HL-60/S4 treated with retinoic acid at 250 ng/mL for 4 days and 3 days (cell line): ENCODE measurements at regions not wholly inside any gene's neighbourhood (a gene's known extent, or its start where the extent isn't known, plus 50 kb on each side); places are given as distances from the start of the nearest gene placed in this dataset.

ENCODE experiments used
- in situ Hi-C: fragments of 300-500 bp; cut with MboI; formaldehyde crosslinking; loops from 2 replicates; pipeline ENCODE4 v1.7.0; 2022; ENCODE audit warnings: low sequenced_read_pairs

DNA sequence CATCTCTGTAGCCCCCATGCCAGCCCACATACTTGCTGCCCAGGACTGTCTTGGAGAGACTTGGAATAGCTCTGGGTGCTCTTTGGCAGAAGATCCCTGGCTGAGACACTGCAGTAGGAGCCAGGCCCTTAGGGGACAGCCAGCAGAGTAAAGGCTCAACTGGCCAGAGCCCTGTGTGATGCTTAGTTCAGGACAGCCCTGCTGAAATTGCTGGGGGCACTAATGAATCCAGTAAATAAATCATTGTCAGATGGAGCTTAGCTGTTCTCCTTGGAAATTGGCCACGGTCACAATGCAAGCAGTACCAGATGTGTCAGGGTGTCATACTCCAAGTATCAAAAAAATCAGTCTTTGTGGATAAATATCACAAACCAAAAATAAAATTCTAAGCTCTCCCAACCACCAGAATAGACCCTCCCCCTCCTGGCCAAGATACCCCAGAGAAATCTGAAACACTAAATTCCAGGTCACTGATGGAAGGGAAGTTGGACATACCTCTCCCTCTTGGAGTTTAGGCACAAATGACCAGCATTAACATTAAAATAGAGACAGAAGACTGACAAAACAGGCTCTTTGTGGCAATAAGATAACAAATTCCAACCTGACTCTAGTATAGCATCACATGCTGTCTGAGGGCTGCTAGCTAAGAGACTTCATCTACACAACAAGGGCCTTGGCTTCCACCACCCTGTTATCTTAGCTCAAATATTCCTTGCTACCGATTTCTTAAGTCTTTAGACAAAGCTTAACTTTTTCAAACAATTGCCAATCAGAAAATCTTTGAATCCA is 83.2 kb upstream of the DNAH14 start:
- in situ Hi-C loops: no loop called here

DNA sequence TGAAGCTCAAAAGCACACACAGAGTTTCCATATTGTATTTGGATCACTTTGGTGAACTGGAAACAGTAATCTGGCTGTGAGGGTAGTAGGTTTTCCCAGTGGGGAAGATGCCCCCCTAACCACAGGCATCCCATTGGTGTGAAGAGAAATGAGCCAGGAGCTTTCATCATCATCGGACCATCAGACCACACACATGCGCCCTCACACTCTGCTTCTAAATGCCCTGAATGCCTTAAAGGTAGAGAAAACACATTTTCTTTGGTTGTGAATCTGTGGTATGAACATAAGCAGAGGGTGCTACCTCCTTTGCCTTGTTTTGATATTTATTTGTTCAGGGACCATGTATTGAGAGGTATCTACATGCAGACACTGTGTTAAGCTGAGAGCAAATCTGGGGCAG is 79.0 kb upstream of the DNAH14 start:
- in situ Hi-C loops: loop anchor here (10.0 kb wide), 1 partner anchor 336 kb away; no protein-coding TSS in a partner anchor

DNA sequence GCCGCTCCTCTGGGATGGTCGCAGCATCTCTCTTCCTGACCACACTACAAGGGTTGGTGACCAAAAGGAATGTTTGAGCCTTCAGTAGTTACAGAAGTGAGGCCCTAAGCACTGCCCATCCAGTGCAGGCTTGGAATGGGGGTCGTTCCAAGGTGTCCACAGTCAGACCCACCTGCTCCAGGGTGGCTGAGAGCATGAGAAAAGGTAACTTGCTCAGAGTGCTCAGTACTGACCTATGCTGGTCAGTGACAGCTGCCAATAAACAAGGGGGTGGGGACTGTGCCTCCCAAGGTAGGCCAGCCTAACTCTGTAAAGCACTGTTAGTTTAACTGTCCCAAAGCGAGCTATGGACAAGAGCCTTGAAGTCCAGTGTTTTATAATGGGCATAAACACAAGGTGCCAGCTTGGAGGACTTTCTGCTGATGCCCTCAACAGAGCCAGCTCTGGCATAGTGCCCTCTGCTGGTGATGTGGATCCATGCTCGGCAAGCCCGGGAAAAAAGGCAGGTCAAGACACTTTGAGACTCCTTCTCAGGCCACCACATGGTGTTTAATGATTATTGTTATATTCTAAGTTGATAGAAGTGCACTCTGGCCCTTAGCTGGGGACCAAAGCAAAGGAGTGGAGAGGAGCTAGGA is 78.1 kb upstream of the DNAH14 start:
- in situ Hi-C loops: loop anchor here (10.0 kb wide), 1 partner anchor 337 kb away; no protein-coding TSS in a partner anchor

DNA sequence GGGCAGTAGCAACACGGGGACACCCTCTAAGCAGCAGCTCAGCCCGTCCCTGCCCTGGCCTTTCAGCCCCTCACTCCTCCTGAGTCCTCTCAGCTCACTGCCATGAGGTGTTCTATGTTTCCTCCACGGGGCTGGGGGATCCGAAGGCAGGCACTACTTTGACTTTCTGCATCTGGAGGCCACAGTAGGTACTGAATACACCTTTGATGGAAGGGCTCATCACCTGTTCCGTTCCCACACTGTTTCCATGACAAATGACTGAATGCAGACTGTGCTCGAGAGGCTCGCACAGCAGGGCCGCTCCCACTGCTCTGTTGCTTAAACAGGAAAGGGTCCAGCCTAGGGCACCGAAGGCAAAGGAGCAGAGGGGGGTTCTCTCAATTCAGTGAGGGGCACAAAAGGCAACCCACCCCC is 77.6 kb upstream of the DNAH14 start:
- in situ Hi-C loops: loop anchor here (10.0 kb wide), 1 partner anchor 337 kb away; no protein-coding TSS in a partner anchor

DNA sequence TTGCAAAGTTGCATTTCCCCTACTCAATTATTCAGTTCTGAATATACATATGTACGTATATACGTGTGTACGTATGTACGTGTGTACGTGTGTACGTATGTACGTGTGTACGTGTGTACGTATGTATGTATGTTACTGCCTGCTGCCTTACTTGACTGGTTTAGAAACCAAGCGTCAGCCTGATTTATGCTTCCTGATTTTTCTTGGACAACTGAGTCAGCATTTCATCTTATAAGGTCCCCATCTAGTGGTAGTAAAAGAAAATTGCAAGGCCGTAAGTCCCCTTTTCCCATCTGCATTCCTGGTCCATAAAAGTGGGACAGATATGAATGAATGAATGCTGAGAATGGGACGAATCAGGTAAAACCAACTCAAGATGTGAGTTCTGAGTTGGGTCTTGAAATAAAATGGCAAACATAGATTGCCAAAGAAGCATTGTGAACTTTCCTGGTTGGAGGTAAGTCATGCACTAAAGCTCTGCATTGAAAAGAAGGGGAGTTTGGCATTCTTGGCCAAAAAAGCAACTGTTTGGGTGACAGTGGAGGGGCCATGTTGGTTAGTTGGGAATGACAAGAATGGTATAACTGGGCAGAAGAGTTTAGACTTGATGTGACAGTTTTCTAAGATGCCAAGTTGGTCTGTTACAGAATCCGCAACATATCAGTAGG is 76.4 kb upstream of the DNAH14 start:
- in situ Hi-C loops: loop anchor here (10.0 kb wide), 1 partner anchor 338 kb away; no protein-coding TSS in a partner anchor

DNA sequence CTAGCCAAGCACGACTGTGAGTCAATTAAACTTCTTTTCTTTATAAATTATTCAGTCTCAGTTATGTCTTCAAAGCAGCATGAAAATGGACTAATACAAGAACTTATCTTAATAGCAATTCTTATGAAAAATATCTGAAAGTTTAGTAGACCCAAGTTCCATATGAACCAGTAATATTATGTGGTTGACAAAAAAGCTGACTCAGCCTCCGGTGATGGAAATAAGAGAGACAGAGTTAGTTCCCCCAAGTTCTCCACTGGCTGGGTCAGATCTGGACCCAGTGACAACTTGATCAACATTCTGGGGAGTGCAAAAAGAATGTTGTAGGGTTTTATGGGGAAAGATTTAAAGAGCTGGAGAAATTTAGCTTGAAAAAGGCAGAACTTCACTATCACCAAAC is 72.5 kb upstream of the DNAH14 start:
- in situ Hi-C loops: loop anchor here (10.0 kb wide), 1 partner anchor 342 kb away; no protein-coding TSS in a partner anchor

DNA sequence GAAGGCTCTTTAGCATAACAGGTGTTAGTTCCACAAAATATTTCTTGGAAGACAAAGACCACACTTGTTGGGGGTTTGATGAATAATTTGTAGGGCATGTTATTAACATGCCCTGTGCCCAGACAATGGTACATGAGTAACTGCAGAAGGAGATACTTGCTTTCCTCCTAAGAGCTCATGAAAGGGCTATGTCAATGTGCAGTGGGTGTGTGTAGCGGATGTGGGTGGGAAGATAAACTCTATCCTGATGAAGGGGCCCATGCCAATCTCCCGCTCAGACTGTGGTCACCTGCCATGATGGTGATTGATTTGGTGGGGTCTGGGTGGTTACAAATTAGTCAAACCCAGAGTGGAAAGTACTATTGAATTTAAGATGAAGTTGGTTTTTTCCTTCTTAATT is 69.8 kb upstream of the DNAH14 start:
- in situ Hi-C loops: loop anchor here (10.0 kb wide), 1 partner anchor 345 kb away; no protein-coding TSS in a partner anchor

DNA sequence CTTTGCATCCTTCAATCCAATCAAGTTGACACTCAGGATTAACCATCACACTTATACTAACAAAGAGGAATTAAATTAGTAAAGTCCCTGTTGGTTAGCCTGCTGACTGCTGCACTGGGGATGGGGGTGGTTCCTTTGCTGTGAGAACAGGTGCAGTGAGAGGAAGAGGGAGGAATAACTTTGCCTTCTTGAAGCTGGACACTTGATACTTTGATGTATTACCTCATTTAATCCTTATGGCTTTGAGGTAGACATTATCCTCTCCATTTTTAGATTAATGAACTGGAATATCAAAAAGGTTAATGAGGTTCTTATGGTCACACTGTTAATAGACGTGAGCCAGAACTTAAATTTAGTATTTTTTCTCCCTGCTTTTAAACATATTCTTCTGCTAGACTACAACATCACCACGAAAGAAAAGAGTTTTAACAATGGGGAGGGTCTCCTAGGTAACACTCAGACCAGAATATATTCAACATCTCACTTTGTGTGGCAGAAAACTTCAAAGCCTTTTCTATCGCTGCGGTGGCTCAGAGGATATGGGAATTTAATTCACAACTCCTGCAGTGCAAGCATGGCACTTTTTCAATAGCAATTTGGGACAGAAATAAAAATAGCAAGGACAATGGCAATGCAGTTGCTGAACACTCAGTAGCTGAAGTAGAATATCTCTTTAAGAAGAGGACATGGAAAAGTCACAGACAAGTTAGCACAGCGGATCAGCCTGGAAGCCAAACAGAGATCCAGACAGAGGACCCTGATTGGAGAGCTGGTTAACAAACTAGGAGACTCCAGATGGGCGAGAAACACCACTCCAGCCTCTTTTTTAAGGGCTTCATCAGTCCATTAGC is 68.8 kb upstream of the DNAH14 start:
- in situ Hi-C loops: no loop called here

DNA sequence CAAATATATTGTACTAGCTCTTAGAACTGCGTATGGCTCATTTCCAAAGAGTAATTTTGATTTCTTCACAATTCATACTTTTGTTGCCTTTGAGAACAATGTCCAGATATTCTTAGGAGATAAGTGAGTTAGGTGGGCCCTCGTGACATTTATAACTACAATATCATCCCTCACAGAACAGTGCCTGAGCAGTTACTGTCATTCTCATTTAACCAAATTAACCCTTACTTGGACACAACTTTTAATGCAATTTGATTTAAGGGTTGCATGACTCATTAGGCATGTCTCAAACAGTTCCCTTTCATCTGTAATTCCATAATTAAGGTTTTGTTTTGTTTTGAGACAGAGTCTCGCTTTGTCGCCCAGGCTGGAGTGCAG is 68.1 kb upstream of the DNAH14 start:
- in situ Hi-C loops: no loop called here

DNA sequence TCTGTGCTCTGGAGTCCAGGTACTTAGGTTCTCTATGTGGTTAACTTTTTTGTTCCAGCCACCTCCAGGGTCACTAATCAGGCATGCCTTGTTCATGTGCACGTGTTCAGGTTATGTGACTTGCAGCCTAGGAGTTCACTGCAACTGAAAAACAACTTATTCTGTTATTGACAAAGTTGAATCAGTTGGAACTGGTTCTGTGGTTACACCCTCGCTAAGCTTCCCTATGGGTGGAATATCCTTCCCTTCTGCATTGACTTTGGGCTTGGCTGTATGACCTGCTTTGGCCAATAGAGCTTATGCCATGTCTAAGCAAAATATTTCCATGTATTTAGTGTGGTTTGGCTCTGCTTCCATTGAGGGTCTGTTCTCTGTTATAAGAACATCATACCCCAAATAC is 66.0 kb upstream of the DNAH14 start:
- in situ Hi-C loops: no loop called here

DNA sequence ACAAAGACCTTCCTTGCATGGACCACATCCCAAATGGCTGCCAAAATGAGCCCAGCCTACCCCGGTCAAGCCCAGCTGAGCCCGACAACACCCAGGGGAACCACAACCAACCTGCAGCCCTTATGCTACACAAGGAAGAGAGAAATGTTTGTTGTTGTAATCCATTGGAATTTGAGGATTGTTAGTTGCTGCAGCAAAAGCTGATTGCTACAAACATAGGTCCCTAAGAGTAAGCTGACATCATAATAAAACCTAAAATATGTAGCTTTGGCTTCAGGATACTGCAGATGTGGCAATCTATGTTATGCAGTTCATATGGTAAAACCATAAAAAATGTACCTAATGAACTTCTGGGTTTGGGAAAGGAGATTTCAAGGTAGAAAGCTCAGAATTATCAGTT is 65.5 kb upstream of the DNAH14 start:
- in situ Hi-C loops: no loop called here

DNA sequence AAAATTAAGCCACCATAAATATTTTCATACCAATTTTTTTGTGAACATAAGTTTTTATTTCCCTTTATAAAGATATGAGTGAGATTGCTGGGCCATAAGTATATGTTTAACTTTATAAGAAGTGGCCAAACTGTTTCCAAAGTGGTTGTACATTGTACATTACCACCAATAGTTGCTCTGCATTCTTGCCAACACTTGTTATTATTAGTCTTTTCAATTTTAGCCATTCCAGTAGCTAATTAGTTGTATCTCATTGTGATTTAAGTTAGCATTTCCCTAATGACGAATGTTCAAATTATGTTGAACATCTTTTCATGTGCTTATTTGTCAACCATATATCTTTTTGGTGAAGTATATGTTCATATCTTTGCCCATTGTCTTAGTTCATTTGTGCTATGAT is 64.0 kb upstream of the DNAH14 start:
- in situ Hi-C loops: no loop called here

DNA sequence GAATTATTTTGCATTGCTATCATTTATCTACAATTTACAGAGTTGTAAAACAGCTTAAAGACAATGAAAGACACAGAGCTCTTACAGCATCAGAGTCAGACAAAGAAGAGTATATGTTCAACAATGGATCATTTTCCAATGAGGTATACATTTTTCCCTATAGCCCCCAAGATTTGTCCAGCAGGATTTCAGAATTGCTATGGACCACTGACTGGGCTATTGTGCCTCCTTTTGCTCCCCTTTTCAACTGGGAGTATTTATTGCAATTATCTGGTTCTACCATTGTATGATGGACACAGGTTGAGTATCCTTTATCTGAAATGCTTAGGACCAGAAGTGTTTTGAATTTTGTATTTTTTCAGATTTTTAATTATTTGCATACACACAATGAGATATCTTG is 62.5 kb upstream of the DNAH14 start:
- in situ Hi-C loops: no loop called here

DNA sequence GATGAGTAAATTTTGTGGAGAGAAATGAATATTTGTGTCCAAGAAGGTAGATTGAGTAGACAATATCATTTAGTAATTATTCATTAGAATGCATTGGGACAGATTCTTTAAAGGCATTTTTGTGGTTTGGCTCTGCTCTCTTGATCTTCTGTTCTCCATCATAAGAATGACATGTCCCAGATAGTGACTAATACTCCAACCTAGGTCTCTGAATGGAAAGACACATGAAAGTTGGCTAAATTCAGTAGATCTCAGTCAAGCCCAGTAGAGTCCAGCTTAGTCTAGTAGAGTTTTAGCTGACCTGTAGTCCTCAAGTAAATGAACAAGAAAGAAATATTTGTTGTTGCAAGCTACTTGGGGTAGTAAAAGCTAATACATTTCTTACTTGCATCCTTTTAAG is 61.8 kb upstream of the DNAH14 start:
- in situ Hi-C loops: no loop called here

DNA sequence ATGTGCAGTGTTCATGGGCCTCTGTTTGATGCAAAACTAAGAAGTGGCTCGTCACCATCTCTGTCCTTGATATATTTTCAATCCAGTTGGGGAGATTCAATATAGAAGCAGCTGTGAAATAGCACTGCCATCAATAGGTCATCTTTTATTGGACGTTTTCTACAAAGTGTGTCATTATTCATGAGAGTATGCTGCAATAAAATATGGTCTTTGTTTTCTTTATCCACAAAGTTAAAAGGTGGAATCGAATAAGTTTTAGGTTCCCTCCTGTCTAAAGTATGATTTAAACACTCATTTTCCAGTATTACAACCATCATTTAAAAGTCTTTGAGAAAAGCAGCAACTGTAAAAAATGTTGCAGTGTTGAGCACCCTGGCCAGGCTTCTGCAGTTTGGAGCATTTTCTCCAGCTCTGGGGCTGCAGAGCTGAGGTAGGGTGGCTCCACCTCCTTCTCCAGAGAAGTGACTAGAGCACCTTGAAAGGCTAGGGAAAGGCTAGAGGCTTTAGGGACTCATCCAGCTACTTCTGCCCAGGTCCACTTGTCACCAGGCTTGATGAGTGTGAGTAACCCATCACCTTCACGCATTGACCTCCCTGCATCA is 56.5 kb upstream of the DNAH14 start:
- in situ Hi-C loops: no loop called here

DNA sequence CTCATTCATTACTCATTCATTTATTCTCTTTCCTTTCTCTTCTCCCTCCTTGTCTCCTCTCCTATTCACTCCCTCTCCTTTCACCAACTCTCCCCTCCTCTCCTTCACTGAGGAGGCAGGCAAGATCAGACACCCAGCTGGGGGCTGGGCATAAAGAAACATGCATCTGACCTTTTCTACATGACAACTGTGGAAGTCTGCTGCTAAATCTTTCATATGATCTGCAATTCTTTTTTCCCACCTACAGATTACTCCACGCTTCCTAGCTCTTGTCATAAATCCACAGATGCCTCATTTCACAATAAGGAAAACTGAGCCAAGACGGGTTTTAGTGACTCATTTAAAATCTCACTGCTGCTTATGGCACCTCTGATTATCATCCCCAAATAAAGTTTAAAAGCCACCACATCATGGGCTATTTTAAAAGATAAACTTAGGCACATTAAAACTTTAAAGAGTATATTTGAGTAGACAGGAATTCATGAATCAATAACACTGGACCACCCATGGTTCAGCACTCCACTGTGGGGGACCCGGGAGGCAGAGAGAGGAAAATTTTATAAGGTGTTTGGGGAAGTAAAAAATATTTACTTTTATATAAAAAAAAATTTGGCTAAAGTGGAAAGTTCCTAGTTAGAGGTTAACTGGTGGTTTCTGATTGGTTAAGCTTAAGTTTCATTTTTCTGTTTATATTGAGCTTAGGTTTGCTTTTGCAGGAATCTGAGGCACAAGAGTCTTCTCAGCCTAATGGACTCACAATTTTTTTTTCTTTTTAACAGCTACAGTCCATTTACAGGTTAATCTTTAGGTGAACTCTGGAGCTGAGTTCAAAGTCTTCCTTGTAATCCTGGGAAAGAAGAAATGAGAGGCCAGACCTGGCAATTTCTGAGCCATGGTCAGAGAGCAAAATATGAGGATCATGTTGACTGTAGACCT is 55.8 kb upstream of the DNAH14 start:
- in situ Hi-C loops: no loop called here

DNA sequence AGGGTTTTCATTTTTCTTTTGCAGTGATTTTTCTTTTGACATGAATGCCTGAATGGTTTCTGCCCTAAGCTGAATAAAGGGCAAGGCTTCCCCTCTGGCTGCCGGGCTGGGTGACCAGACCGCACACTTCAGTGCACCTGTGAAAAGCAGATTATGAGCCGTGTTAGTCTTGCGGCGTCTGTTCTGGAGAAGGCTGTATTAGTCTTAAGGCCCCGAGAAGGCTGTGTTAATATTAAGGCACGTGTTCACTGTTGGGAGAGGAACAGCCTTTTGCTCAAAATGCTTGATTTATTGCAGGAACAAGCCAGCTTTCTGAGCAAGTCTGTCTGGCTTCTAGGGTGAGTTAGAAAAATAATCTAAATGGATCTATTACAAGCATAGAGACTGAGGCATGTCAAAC is 54.7 kb upstream of the DNAH14 start:
- in situ Hi-C loops: no loop called here

DNA sequence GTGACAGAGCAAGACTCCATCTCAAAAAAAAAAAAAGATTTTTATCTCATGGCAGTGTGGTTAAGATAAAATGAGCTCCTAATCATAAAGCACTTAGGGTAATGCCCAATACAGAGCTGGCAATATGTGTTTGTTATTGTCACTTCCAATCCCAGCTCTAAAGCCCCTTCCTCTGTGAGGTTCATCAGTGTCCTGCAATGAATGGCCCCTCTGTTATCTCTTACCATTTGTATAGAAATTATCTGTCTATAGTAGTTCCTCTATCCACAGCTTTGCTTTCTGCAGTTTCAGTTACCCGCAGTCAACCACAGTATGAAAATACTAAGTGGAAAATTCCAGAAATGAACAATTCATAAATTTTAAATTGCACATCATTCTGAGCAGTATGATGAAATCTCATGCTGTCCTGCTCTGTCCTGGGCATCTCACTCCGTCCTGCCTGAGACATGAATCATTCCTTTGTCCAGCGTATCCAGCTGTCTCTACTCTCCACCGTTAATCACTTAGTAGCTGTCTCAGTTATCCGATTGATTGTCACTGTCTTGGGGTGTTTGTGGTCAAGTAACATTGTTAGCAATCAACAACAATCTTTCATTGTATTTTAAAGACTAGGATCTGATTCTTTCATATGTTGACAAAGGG is 50.2 kb upstream of the DNAH14 start:
- in situ Hi-C loops: no loop called here
